NCI-H2029 treated with DMSO at 0.1 percent for 48 hours (cell line): ENCODE measurements at regions not wholly inside any gene's neighbourhood (a gene's known extent, or its start where the extent isn't known, plus 50 kb on each side); places are given as distances from the start of the nearest gene placed in this dataset.

Source experiments
- DNase-seq: peaks from one replicate; lab custom pipeline; 2025; lab: John Stamatoyannopoulos, UW

DNA sequence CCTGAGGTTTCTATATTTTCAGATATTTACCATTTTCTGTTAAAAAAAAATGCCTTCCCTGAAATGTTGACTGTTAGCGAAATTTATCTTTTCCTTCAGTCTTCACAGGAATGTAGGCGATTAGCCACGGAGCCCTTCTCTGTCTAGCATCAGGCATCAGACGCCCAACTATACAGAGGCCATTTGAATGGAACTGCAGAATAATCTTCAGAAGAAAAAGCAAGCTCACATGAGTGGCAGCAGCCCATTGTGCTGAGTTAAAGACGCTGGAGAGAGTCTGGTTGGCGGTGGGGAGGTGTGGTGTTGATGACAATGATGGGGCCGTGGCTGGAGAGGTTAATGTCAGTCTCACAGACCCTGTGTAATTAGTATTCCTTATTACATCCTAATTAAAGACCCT, 196.8 kb upstream of the LEF1 start:
- DNase-seq, result no peak

GRCh38 chr4:108361886-108362285, 193.2 kb upstream of the LEF1 start:
- no peak for DNase-seq

GRCh38 chr4:108361446-108361820, 192.7 kb upstream of the LEF1 start:
- no peak for DNase-seq

GRCh38 chr4:108360754-108361445, 192.2 kb upstream of the LEF1 start:
- no peak for DNase-seq

GRCh38 chr4:108359986-108360681, 191.4 kb upstream of the LEF1 start:
- no peak for DNase-seq

DNA sequence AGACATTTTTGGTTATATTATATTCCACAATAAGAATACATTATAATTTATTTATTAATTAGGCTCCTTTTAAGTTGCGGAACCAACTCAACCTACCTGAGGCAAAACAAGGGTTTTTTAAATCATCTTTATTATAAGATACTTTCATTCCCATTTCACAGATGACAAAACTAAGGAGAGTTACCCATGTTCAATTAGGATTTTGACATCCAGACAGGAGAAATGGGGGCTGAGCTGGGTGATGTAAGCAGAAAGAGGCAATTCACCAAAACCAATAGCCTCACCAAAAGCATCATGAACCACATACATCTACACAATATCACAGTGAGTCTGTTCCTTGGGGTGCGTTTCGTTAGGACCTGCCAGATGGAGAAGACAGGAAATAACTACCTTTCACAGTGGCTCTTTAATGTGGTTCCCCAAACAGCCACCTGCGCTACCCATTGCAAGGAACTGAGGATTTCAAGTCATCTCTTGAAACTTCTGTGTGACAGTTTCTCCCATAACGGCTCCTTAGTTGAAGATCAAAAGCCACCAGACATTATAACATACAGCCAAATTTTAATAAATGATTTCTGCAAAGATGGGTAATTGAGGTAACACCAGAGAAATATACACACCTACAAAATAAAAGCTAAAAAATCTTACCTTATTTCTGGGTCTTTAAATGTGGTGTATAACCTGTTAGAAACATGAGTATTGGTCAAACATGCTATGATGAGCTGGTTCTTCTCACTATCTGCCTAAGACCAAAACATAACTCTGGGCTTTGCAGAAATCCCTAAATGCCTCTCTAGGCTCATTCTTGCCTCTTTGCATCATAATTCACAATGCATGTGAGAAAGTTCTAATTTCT, 190.6 kb upstream of the LEF1 start:
- DNase-seq, result no peak

DNA sequence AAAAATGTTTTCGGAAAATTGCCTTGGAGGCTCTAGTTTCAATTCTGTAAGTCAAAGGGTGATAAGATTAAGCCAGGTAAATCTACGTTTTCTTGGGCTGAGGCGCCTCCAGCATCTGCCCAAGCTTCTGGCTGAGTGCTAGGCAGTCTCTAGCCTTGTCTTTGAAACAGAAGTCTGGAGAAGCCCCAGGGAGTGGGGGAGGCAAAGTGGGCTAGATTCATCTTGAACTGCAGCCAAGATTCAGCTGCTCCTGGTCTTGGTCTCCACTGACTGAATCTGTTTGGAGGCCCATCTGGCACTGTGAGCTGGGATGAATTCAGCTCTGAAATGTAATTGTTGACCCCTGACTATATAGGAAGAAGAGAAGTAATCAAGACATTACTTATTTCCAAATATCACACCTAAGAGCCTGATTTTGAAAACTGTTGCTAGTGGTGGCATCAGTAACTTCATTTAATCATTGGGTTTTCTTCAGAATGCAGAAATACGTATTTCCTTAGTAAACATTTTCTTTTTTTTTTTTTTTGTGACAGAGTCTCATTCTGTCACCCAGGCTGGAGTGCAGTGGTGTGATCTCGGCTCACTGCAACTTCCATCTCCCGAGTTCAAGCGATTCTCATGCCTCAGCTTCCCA, 187.3 kb upstream of the LEF1 start:
- DNase-seq, result no peak

- DNase-seq, result no peak
Observed at GRCh38 chr4:108355186-108355901, 186.6 kb upstream of the LEF1 start.

DNA sequence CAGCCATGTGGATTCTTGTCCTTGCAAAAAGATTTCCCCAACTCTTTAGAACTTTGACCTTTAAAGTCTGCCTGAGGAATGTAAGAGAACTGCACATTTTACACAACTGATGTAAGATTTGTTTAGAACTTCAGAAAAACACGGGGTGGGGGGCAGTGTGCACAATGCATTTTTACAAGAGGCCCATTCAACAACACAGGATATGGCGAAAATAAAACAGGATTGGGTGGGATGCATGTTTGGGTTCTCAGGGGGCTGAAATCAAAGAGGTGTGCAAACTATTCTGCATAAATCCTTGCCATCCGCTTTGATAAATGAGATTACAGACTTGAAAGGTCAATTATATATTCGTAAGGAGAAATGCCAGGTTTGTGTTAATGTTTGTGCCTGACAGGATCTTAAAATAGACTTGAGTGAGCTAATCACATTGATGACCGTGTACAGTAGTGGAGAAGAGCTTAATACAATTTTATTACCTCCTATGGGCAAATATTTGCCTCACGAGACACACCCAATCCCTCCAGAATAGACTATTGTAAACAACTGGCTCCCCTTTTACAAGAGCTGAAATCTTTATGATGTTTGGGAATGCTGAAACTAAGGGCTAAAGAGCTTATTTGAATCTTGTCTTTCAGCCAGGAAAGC, 184.1 kb upstream of the LEF1 start:
- no peak for DNase-seq

- no peak for DNase-seq
Observed at GRCh38 chr4:108351791-108352190, 183.1 kb upstream of the LEF1 start.

DNA sequence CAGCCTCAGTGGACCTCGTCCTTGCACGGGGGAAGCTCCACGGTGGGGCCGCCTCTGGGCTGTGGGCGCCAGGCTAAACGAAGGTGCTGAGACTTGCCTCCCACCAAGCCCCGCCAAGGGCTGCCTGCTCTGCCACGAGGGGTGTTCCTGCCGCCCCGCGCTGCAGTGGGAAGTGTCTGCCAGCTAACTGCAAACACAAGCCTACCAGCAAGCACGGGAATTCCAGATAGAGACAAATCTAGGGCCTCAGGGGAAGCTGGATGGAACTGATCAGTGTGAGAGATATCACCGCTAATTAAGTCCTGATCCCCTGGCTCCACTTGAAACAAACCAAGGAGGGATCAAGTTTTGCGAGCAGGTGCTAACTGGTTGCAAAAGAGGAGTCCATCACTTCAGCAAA, 181.6 kb upstream of the LEF1 start:
- no peak for DNase-seq

GRCh38 chr4:108346818-108347210, 178.1 kb upstream of the LEF1 start:
- DNase-seq, result no peak

- no peak for DNase-seq
Observed at GRCh38 chr4:108345862-108346817, 177.4 kb upstream of the LEF1 start.

GRCh38 chr4:108342325-108342970, 173.7 kb upstream of the LEF1 start:
- no peak for DNase-seq

- no peak for DNase-seq
Observed at GRCh38 chr4:108337923-108338322, 169.2 kb upstream of the LEF1 start.

DNA sequence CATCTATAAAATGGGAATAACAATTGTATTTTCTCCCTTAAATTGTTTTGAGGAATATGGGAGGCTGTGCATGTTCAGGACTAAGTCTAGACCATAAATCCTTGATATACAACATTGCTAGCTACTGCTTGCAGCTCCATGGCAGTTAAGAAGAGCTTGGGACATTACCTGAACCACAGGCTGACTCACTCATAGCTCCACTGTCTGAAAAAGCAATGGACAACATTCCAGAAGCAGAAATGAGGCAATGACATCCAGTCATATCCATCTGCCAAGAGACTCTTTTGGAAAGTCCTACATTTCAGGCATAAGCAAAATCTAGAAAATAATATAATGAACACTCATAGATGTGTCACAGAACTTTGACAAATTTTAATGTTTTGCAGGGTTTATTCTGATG, 167.3 kb upstream of the LEF1 start:
- no peak for DNase-seq

DNA sequence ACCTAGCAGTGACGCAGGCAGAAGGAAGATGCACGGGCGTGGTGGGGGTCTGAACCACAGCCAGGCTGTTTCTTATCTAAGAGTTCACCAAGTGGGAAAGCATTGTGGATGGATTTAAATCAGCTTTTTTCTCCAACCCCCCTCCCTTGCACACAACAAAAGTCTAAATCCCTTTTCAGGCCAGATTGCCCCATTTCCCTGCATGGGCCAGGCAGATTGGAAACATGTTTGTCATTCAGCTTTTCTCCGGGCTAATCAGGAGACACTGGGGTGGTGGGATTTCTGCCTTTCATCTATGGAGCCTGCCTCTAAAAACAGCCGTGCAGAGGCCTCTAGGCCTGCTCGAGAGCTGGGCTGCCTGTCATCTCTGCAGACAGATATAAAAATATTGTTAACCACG, 166.3 kb upstream of the LEF1 start:
- DNase-seq, result no peak

DNA sequence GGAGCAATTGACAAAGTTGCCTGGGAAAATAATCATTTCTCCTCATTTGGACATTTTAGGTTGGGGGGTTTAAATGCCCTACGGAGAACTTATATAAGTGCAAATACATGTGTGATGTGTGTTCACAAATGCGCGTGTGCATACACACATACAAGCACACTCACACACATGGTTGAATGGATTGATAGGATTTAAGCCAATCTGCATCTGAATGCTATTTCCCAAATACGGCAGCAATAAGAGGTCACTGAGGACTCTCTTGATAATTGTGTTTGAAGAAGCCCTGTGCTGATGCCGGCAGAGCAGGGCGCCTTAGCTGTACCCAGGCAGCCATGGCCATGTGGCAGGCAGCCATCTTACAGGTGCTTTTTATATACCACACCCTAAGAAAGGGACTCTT, 165.3 kb upstream of the LEF1 start:
- no peak for DNase-seq

DNA sequence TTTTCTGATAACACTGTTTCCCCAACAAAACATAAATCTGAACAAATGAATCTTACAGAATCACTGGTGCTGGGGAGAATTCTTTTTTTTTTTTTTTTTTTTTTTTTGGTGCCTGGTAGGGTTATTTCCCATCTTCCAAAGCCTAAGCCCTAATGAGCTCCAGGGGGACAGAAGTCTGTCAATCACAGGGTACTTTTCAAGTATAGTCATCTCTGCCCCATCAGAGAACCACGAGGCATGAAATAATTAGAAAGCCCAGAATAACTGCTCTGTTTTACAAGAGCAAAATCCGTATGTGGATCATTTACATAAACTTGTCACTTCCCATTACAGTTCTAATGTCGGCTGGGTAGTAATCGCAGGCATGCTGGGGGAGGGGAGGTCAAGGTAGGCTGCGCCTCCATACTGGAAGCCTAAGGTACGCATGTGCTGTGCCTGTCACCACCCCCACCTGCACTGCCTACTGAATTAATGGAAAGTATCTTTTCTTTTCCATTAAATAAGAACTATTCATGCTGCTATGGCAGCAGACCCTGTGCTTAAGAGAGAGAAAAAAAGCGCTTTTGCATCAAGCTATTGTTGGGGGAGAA, 164.7 kb upstream of the LEF1 start:
- no peak for DNase-seq
